Transverse colon (tissue), 3 donors: ENCODE measurements at regions not wholly inside any gene's neighbourhood (a gene's known extent, or its start where the extent isn't known, plus 50 kb on each side); places are given as distances from the start of the nearest gene placed in this dataset.

Experiments used
- CTCF ChIP-seq, 5 experiments: fragments of 200-600 bp in 3 of 5; fragments of 450-650 bp in 2 of 5; sonication (generic) in 3 of 5; IDR thresholded peaks; 1 replicate in 2 of 5; 2 replicates in 3 of 5; pipeline ENCODE4 v1.5.1; 2016 to 2017; ENCODE audit warnings: antibody characterized with exemption in 5 of 5, inconsistent platforms in 3 of 5, mild to moderate bottlenecking in 2 of 5, moderate library complexity in 1 of 5
- EP300 ChIP-seq: sonication (generic); formaldehyde crosslinking; IDR thresholded peaks from one replicate; pipeline ENCODE4 v1.6.1; 2017; ENCODE audit warnings: antibody characterized with exemption, low read depth
- POLR2A ChIP-seq: fragments of 450-650 bp; IDR thresholded peaks from one replicate; pipeline ENCODE4 v1.6.1; 2016; ENCODE audit warnings: antibody characterized with exemption, mild to moderate bottlenecking, moderate library complexity

GRCh38 chr6:153208706-153209105 lies 77.6 kb upstream of the RGS17 start:
- TF ChIP-seq EP300: no peak
- no peak for TF ChIP-seq POLR2A
- TF ChIP-seq CTCF (IDR thresholded peaks at IDR 0.05): no peak
